ENCODE measurements at regions not wholly inside any gene's neighbourhood (a gene's known extent, or its start where the extent isn't known, plus 50 kb on each side); places are given as distances from the start of the nearest gene placed in this dataset.

- TF ChIP-seq, protein P1, sequence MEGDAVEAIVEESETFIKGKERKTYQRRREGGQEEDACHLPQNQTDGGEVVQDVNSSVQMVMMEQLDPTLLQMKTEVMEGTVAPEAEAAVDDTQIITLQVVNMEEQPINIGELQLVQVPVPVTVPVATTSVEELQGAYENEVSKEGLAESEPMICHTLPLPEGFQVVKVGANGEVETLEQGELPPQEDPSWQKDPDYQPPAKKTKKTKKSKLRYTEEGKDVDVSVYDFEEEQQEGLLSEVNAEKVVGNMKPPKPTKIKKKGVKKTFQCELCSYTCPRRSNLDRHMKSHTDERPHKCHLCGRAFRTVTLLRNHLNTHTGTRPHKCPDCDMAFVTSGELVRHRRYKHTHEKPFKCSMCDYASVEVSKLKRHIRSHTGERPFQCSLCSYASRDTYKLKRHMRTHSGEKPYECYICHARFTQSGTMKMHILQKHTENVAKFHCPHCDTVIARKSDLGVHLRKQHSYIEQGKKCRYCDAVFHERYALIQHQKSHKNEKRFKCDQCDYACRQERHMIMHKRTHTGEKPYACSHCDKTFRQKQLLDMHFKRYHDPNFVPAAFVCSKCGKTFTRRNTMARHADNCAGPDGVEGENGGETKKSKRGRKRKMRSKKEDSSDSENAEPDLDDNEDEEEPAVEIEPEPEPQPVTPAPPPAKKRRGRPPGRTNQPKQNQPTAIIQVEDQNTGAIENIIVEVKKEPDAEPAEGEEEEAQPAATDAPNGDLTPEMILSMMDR (conservative IDR thresholded peaks at IDR 0.05; ENCODE audit: low read length) = no peak
- TF ChIP-seq EZH2phosphoT487 (IDR thresholded peaks at IDR 0.05; ENCODE audit: borderline replicate concordance) = no peak
Observed at GRCh38 chr7:46902463-46902862, 679.4 kb downstream of the TNS3 start.
